Body of pancreas (tissue), 4 donors: ENCODE measurements at regions not wholly inside any gene's neighbourhood (a gene's known extent, or its start where the extent isn't known, plus 50 kb on each side); places are given as distances from the start of the nearest gene placed in this dataset.

Source experiments
- CTCF ChIP-seq, 7 experiments: fragments of 450-650 bp in 4 of 7; fragments of 200-600 bp in 3 of 7; sonication (generic) in 3 of 7; IDR thresholded peaks; one replicate each; pipeline ENCODE4 v1.5.1; 2016 to 2019; ENCODE audit warnings: antibody characterized with exemption in 7 of 7
- POLR2A ChIP-seq, 3 donors: fragments of 450-650 bp; IDR thresholded peaks; one replicate each; pipeline ENCODE4 v1.6.1; 2016; ENCODE audit warnings: antibody characterized with exemption in 3 of 3, mild to moderate bottlenecking in 2 of 3

DNA sequence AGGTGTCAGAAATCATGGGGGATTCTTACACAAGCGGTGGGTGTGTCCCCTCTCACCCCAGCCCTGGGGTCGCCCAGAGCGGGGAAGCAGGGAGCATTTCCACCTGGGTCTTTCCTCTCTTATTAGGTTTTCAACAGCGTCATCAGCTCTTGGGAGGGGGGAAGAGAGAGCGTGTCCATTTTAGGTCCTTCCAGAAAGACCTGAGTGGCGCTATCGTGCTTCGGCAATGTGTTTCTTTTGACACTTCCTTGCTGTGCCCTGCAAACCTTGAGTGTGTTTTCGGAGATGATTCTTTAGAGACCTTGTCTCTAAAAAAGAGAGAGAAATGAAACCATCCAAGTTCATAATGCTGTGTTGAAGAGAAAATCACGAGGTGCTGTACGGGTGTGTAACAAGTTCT lies 86.9 kb upstream of the PITRM1 start:
- TF ChIP-seq CTCF (IDR thresholded peaks at IDR 0.05) (no peak), POLR2A (IDR thresholded peaks at IDR 0.05) (no peak)
